Activated CD4-positive, alpha-beta T cell treated with anti-CD3 and anti-CD28 coated beads for 24 hours (primary cell): ENCODE measurements at regions not wholly inside any gene's neighbourhood (a gene's known extent, or its start where the extent isn't known, plus 50 kb on each side); places are given as distances from the start of the nearest gene placed in this dataset.

Experiments used
- DNase-seq, 2 donors: peaks; one replicate each; pipeline ENCODE4 v3.0.0-alpha.2; 2020; ENCODE audit warnings: low read depth in 2 of 2

DNA sequence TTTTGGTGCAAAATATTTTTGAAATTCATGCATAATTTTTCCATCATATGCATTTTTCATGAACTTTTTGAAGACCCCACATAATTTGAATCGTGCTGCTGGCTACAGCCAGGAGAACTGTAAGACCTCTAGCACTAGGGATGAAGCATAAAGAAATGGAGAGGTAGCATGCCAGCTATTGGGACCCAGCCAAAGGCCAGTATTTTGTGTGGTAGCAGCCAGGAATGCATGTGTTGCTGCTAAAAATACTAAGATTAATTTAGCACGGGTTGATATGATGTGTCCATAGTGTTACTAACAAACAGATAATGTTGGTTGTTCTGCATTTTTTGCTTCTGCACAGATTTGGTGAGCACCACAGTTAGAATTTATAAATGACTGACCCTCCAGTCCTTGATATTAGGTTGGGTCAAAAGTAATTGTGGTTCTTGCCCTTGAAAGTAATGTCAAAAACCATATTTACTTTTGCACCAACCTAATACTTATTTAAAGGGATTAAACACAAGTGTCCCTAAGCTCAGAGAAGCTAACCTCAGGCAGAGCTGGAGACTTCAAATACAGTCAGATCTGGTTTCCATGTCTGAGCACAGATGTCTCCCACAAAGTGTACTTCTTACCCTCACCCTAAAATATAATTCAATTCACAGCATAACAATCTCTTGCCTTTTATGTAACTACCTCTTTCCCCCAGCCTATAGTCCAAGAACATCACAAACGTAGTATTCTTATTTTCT lies 54.1 kb upstream of the NPSR1 start:
- no peak for DNase-seq
